CD14-positive monocyte (primary cell): ENCODE measurements at regions not wholly inside any gene's neighbourhood (a gene's known extent, or its start where the extent isn't known, plus 50 kb on each side); places are given as distances from the start of the nearest gene placed in this dataset.

Experiments used
- DNase-seq, 3 donors: peaks; one replicate each; pipeline ENCODE4 v3.0.0-alpha.2; 2011 to 2022
- H2AFZ ChIP-seq: 2 replicates; pipeline ENCODE4 v1.6.0; 2012; ENCODE audit warnings: mild to moderate bottlenecking, low read depth, low read length, inconsistent platforms; ENCODE audit not compliant: insufficient read depth, poor library complexity, severe bottlenecking
- H3K27ac ChIP-seq, 2 donors: 1 replicate in 1 of 2; 2 replicates in 1 of 2; pipeline ENCODE4 v1.5.1; 2012 to 2013; ENCODE audit warnings: low read length in 2 of 2, control low read depth in 1 of 2, inconsistent platforms in 1 of 2, low read depth in 1 of 2, mild to moderate bottlenecking in 1 of 2
- H3K27me3 ChIP-seq, 2 donors: one replicate each; pipeline versions ENCODE4 v1.6.0 to v1.6.1; 2011 to 2013; ENCODE audit warnings: low read length in 2 of 2; ENCODE audit not compliant: control insufficient read depth in 2 of 2, insufficient read depth in 2 of 2
- H3K36me3 ChIP-seq, 2 donors: replicated peaks in 1 of 2; 1 replicate in 1 of 2; 2 replicates in 1 of 2; pipeline versions ENCODE4 v1.5.1 to v1.6.1; 2012 to 2013; ENCODE audit warnings: low read length in 2 of 2, control low read depth in 1 of 2, inconsistent platforms in 1 of 2, mild to moderate bottlenecking in 1 of 2; ENCODE audit not compliant: insufficient read depth in 2 of 2, control insufficient read depth in 1 of 2
- H3K4me1 ChIP-seq, 2 donors: 1 replicate in 1 of 2; 2 replicates in 1 of 2; pipeline versions ENCODE4 v1.5.1 to v1.6.1; 2012 to 2013; ENCODE audit warnings: low read length in 2 of 2, control low read depth in 1 of 2, inconsistent platforms in 1 of 2, mild to moderate bottlenecking in 1 of 2, moderate library complexity in 1 of 2; ENCODE audit not compliant: insufficient read depth in 2 of 2, control insufficient read depth in 1 of 2
- H3K4me2 ChIP-seq: replicated peaks from 2 replicates; pipeline ENCODE3; 2012; ENCODE audit warnings: low read length, moderate library complexity, mild to moderate bottlenecking; ENCODE audit not compliant: poor library complexity, severe bottlenecking; ENCODE audit errors: extremely low read depth
- H3K4me3 ChIP-seq, 3 experiments: fragments of 200-600 bp in 1 of 3; sonication (generic) in 1 of 3; replicated peaks in 1 of 3; 1 replicate in 2 of 3; 2 replicates in 1 of 3; pipeline ENCODE4 v1.5.1; 2011 to 2013; ENCODE audit warnings: low read length in 3 of 3, mild to moderate bottlenecking in 3 of 3, control low read depth in 2 of 3, low read depth in 2 of 3, inconsistent platforms in 1 of 3, moderate library complexity in 1 of 3
- H3K79me2 ChIP-seq: 2 replicates; pipeline ENCODE4 v1.6.0; 2012; ENCODE audit warnings: mild to moderate bottlenecking, control low read depth, inconsistent platforms, low read length, moderate library complexity; ENCODE audit not compliant: insufficient read depth
- H3K9ac ChIP-seq: 2 replicates; pipeline ENCODE4 v1.6.0; 2017; ENCODE audit warnings: low read length, mild to moderate bottlenecking; ENCODE audit not compliant: insufficient read depth, poor library complexity, severe bottlenecking
- H3K9me3 ChIP-seq, 2 donors: replicated peaks in 1 of 2; 1 replicate in 1 of 2; 2 replicates in 1 of 2; pipeline versions ENCODE4 v1.5.1 to v1.6.1; 2012 to 2013; ENCODE audit warnings: low read length in 2 of 2, control low read depth in 1 of 2; ENCODE audit not compliant: control insufficient read depth in 1 of 2, insufficient read depth in 1 of 2
- H4K20me1 ChIP-seq: 2 replicates; pipeline ENCODE4 v1.6.0; 2012; ENCODE audit warnings: mild to moderate bottlenecking, low read length, control low read depth, moderate library complexity; ENCODE audit not compliant: insufficient read depth
- H3K27ac Mint-ChIP-seq, 7 donors: one replicate each; pipeline ENCODE4 v1.8.0; 2020; ENCODE audit warnings: mild to moderate bottlenecking in 7 of 7, mixed read lengths in 7 of 7, moderate library complexity in 6 of 7, inconsistent platforms in 2 of 7
- H3K27me3 Mint-ChIP-seq, 3 donors: one replicate each; pipeline ENCODE4 v1.8.0; 2021 to 2022; ENCODE audit warnings: low read depth in 3 of 3, mild to moderate bottlenecking in 3 of 3, mixed read lengths in 3 of 3, moderate library complexity in 3 of 3, inconsistent platforms in 1 of 3
- H3K36me3 Mint-ChIP-seq, 2 donors: one replicate each; pipeline ENCODE4 v1.8.0; 2020; ENCODE audit warnings: mixed read lengths in 2 of 2, inconsistent platforms in 1 of 2, mild to moderate bottlenecking in 1 of 2
- H3K4me1 Mint-ChIP-seq: one replicate; pipeline ENCODE4 v1.8.0; 2020; ENCODE audit warnings: mild to moderate bottlenecking, mixed read lengths
- H3K4me3 Mint-ChIP-seq, 2 donors: one replicate each; pipeline ENCODE4 v1.8.0; 2020; ENCODE audit warnings: mild to moderate bottlenecking in 2 of 2, mixed read lengths in 2 of 2, moderate library complexity in 1 of 2
- H3K9me3 Mint-ChIP-seq, 7 donors: one replicate each; pipeline ENCODE4 v1.8.0; 2020 to 2022; ENCODE audit warnings: mixed read lengths in 7 of 7, mild to moderate bottlenecking in 6 of 7, moderate library complexity in 6 of 7, inconsistent platforms in 2 of 7
- WGBS: methylation state at CpG from one replicate; pipeline ENCODE4 v1.1.5; 2013; ENCODE audit warnings: missing lambda C conversion rate; ENCODE audit not compliant: insufficient coverage; 5-methylcytosine and 5-hydroxymethylcytosine counted together
- intact Hi-C, 2 donors: fragments of 100-400 bp; cut with micrococcal nuclease; formaldehyde crosslinking; loops; one replicate each; pipeline versions ENCODE4 v1.15.0 to v1.15.1; 2023
- TF ChIP-seq, protein P1 (sequence below): fragments of 200-600 bp; IDR thresholded peaks from one replicate; pipeline ENCODE4 v1.8.0; 2022; ENCODE audit warnings: antibody characterized with exemption, mild to moderate bottlenecking

DNA sequence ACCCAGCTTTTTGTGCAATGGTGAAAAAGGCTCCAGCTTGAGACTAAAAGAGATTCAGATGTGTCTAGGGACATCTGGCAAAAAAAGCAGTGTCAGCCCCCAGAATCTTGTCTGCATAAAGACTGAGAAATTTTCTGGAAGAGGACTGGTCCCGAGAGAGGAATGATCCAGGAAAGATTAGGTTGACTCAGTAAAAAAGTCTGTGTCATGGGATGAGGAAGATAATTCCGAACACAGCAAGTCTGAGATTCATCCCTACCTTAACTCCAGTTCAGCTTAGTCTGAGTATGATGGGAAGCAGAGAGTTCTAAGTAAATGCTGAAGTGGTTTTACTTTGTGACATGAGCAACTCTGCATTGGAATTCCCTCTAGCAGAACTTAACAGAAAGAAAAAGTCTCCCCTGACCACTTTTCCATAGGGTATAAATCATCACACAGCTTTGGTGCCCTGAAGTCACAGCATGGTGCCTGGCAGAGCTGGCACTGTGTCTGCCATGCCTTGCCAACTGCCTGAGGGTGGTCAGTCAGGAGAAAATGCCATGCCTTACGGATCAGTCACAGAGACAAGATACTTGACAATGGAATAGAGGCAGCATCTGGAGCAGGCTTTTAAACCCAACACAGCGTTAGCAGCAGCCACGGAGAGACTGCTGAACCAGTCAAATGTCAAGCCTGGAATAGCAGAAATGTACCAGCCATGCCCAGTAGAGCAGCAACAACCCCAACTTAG lies 153.4 kb downstream of the ZC3H11B start:
- H3K9ac ChIP-seq: peak overlapping the region; percentile 60
- H3K36me3 Mint-ChIP-seq: peaks cover 0 to 1% of the 10 kb centered on the region in 2 donors
- DNase-seq: peak in 2 of 3 donors; percentile 10 to 18
- H4K20me1 ChIP-seq: no peaks in the 10 kb centered on the region
- H3K79me2 ChIP-seq: no peaks in the 10 kb centered on the region
- H3K27ac ChIP-seq: peak overlapping the region; percentile 80 to 96
- H3K9me3 Mint-ChIP-seq: peaks cover 0 to 5% (median 0%) of the 10 kb centered on the region in 7 donors
- TF ChIP-seq, protein P1, sequence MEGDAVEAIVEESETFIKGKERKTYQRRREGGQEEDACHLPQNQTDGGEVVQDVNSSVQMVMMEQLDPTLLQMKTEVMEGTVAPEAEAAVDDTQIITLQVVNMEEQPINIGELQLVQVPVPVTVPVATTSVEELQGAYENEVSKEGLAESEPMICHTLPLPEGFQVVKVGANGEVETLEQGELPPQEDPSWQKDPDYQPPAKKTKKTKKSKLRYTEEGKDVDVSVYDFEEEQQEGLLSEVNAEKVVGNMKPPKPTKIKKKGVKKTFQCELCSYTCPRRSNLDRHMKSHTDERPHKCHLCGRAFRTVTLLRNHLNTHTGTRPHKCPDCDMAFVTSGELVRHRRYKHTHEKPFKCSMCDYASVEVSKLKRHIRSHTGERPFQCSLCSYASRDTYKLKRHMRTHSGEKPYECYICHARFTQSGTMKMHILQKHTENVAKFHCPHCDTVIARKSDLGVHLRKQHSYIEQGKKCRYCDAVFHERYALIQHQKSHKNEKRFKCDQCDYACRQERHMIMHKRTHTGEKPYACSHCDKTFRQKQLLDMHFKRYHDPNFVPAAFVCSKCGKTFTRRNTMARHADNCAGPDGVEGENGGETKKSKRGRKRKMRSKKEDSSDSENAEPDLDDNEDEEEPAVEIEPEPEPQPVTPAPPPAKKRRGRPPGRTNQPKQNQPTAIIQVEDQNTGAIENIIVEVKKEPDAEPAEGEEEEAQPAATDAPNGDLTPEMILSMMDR: no peak
- H3K4me3 ChIP-seq: peak overlapping the region in 1 of 3 experiments; percentile 27
- no peaks in the 10 kb centered on the region for H3K9me3 ChIP-seq
- peak overlapping the region; percentile 86 to 98 (median 97) for H3K27ac Mint-ChIP-seq
- H3K4me1 Mint-ChIP-seq: peaks cover 51% of the 10 kb centered on the region
- H3K4me1 ChIP-seq: peaks cover 57 to 61% of the 10 kb centered on the region in 2 donors
- peak overlapping the region; percentile 48 for H2AFZ ChIP-seq
- intact Hi-C loops: loop anchor here in 1 of 2 donors (5.0 kb wide), 1 partner anchor 128 kb away; no protein-coding TSS in a partner anchor
- peak overlapping the region; percentile 39 for H3K4me2 ChIP-seq
- H3K27me3 Mint-ChIP-seq: peaks cover 0 to 2% (median 0%) of the 10 kb centered on the region in 3 donors
- no peaks in the 10 kb centered on the region for H3K36me3 ChIP-seq
- WGBS: 81% methylated on average over 3 of the region's 5 CpGs
- H3K4me3 Mint-ChIP-seq: peak overlapping the region; percentile 15 to 43
- peaks cover under 1 to 2% of the 10 kb centered on the region in 2 donors for H3K27me3 ChIP-seq

DNA sequence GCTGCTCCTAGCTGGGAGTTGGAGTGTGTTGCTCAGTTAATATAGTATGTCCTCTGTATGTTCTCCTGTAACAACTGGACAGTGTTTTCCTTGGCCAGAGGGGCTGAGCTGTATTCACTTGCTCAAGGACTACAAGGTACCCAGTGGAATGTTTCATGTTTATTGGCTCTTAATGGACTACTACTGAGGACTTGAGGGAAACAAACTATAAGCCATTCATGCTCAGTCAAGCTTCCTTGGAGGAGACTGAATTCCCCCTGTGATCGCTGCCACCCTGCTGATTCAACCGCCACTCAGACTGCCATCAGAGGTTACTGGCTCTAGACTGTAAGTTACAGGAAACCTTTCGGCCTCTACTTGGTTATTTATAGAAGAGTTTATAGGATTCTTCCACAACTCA lies 166.6 kb downstream of the ZC3H11B start:
- no CpG with 5 or more reads among the region's 3 CpGs for WGBS
- TF ChIP-seq, protein P1: no peak
- Mint-ChIP-seq H3K4me1 (peaks cover 16% of the 10 kb centered on the region), H3K27ac (peak overlapping the region in 1 of 7 donors; percentile 35), H3K9me3 (peaks cover 0 to 3% (median 0%) of the 10 kb centered on the region in 7 donors), H3K4me3 (no peak overlapping the region), H3K36me3 (no peaks in the 10 kb centered on the region), H3K27me3 (peaks cover 5 to 21% (median 10%) of the 10 kb centered on the region in 3 donors)
- H3K36me3 ChIP-seq: no peaks in the 10 kb centered on the region
- intact Hi-C loops: no loop called here
- no peak overlapping the region for H3K9ac ChIP-seq
- no peak overlapping the region for H3K4me2 ChIP-seq
- no peak overlapping the region for H3K27ac ChIP-seq
- no peaks in the 10 kb centered on the region for H4K20me1 ChIP-seq
- peaks cover 2 to 5% of the 10 kb centered on the region in 2 donors for H3K27me3 ChIP-seq
- no peaks in the 10 kb centered on the region for H3K79me2 ChIP-seq
- no peaks in the 10 kb centered on the region for H3K9me3 ChIP-seq
- DNase-seq: no peak
- no peak overlapping the region for H3K4me3 ChIP-seq
- peaks cover 0 to 7% of the 10 kb centered on the region in 2 donors for H3K4me1 ChIP-seq
- H2AFZ ChIP-seq: peak overlapping the region; percentile 29
